Suppressor macrophage (primary cell): ENCODE measurements at regions not wholly inside any gene's neighbourhood (a gene's known extent, or its start where the extent isn't known, plus 50 kb on each side); places are given as distances from the start of the nearest gene placed in this dataset.

Source experiments
- DNase-seq, 4 experiments: peaks; one replicate each; pipeline ENCODE4 v3.0.0-alpha.2; 2020 to 2022

- no peak for DNase-seq
Measured at GRCh38 chr22:27433585-27434190, 367.9 kb downstream of the MN1 start.

GRCh38 chr22:27434898-27435297 lies 366.7 kb downstream of the MN1 start:
- no peak for DNase-seq

- no peak for DNase-seq
Measured at GRCh38 chr22:27435844-27436576, 365.5 kb downstream of the MN1 start.

- DNase-seq: no peak
Measured at GRCh38 chr22:27436591-27436990, 365.0 kb downstream of the MN1 start.

GRCh38 chr22:27437570-27437969 lies 364.0 kb downstream of the MN1 start:
- DNase-seq: no peak

GRCh38 chr22:27438271-27438980 lies 363.1 kb downstream of the MN1 start:
- DNase-seq: no peak

GRCh38 chr22:27439131-27439530 lies 362.4 kb downstream of the MN1 start:
- DNase-seq: no peak

GRCh38 chr22:27440304-27440865 lies 361.2 kb downstream of the MN1 start:
- DNase-seq: peak; percentile 35 to 58 (median 46)

GRCh38 chr22:27441706-27442475 lies 359.7 kb downstream of the MN1 start:
- DNase-seq: no peak

GRCh38 chr22:27443306-27443705 lies 358.2 kb downstream of the MN1 start:
- no peak for DNase-seq

- no peak for DNase-seq
Measured at GRCh38 chr22:27445881-27446280, 355.7 kb downstream of the MN1 start.

GRCh38 chr22:27447289-27447688 lies 354.3 kb downstream of the MN1 start:
- DNase-seq: no peak

- no peak for DNase-seq
Measured at GRCh38 chr22:27450448-27450847, 351.1 kb downstream of the MN1 start.

- DNase-seq: no peak
Measured at GRCh38 chr22:27452245-27452644, 349.3 kb downstream of the MN1 start.

- no peak for DNase-seq
Measured at GRCh38 chr22:27452922-27453321, 348.6 kb downstream of the MN1 start.

GRCh38 chr22:27453725-27454124 lies 347.8 kb downstream of the MN1 start:
- no peak for DNase-seq

- no peak for DNase-seq
Measured at GRCh38 chr22:27454807-27455450, 346.6 kb downstream of the MN1 start.

- no peak for DNase-seq
Measured at GRCh38 chr22:27455526-27455925, 346.0 kb downstream of the MN1 start.

GRCh38 chr22:27456696-27457503 lies 344.7 kb downstream of the MN1 start:
- DNase-seq: no peak

- no peak for DNase-seq
Measured at GRCh38 chr22:27459999-27460398, 341.6 kb downstream of the MN1 start.
